SK-N-SH (cell line): ENCODE measurements at regions not wholly inside any gene's neighbourhood (a gene's known extent, or its start where the extent isn't known, plus 50 kb on each side); places are given as distances from the start of the nearest gene placed in this dataset.

Source experiments
- CTCF ChIA-PET: fragments of 300-600, 350-600 bp; formaldehyde crosslinking; extraction: SDS; loops from one replicate; lab custom pipeline; 2021; lab: Yijun Ruan, JAX
- POLR2A ChIA-PET: fragments of 350-600 bp; sonication (Branson Sonifier 250); formaldehyde crosslinking; extraction: SDS; loops from one replicate; lab custom pipeline; 2020; ENCODE audit warnings: antibody characterized with exemption, inconsistent platforms; lab: Yijun Ruan, JAX
- DNase-seq: peaks from one replicate; pipeline ENCODE4 v3.0.0; 2012
- H2AFZ ChIP-seq: fragments of 200-600 bp; sonication (generic); 2 replicates; pipeline ENCODE4 v1.8.1; 2016; ENCODE audit warnings: antibody characterized with exemption, mild to moderate bottlenecking, low read depth
- H3F3A ChIP-seq: fragments of 200-600 bp; sonication (generic); replicated peaks from 2 replicates; pipeline ENCODE3; 2016; ENCODE audit warnings: antibody characterized with exemption, mild to moderate bottlenecking; ENCODE audit not compliant: insufficient read depth
- H3K27ac ChIP-seq, 2 experiments: fragments of 200-500 bp in 1 of 2; fragments of 200-600 bp in 1 of 2; sonication (Bioruptor generic) in 1 of 2; sonication (generic), shearing (Covaris generic) in 1 of 2; 2 replicates each; pipeline versions ENCODE4 v1.5.1 to v1.6.1; 2014 to 2016; ENCODE audit warnings: low read depth in 2 of 2, inconsistent platforms in 1 of 2, low read length in 1 of 2, mild to moderate bottlenecking in 1 of 2, mixed read lengths in 1 of 2
- H3K27me3 ChIP-seq: fragments of 200-600 bp; sonication (generic), shearing (Covaris generic); 2 replicates; pipeline ENCODE4 v1.6.1; 2016; ENCODE audit warnings: mixed run types; ENCODE audit not compliant: insufficient read depth
- H3K36me3 ChIP-seq, 2 experiments: fragments of 200-500 bp in 1 of 2; fragments of 200-600 bp in 1 of 2; sonication (Bioruptor generic) in 1 of 2; sonication (generic) in 1 of 2; replicated peaks in 1 of 2; 2 replicates each; pipeline versions ENCODE3 to v1.5.1; 2014 to 2016; ENCODE audit warnings: low read length in 1 of 2, mild to moderate bottlenecking in 1 of 2; ENCODE audit not compliant: insufficient read depth in 2 of 2, control insufficient read depth in 1 of 2
- H3K4me1 ChIP-seq, 2 experiments: fragments of 200-500 bp in 1 of 2; fragments of 200-600 bp in 1 of 2; sonication (Bioruptor generic) in 1 of 2; sonication (generic), shearing (Covaris generic) in 1 of 2; 2 replicates each; pipeline versions ENCODE4 v1.5.1 to v1.6.1; 2014 to 2016; ENCODE audit warnings: low read depth in 1 of 2, low read length in 1 of 2, mixed run types in 1 of 2; ENCODE audit not compliant: insufficient read depth in 2 of 2, control insufficient read depth in 1 of 2
- H3K4me2 ChIP-seq: fragments of 200-600 bp; sonication (generic), shearing (Covaris generic); 2 replicates; pipeline ENCODE4 v1.6.1; 2017; ENCODE audit warnings: mixed run types
- H3K4me3 ChIP-seq, 2 experiments: fragments of 200-500 bp in 1 of 2; fragments of 200-600 bp in 1 of 2; sonication (Bioruptor generic) in 1 of 2; sonication (generic), shearing (Covaris generic) in 1 of 2; 2 replicates each; pipeline versions ENCODE4 v1.5.1 to v1.8.1; 2014 to 2016; ENCODE audit warnings: low read depth in 2 of 2, inconsistent platforms in 1 of 2, low read length in 1 of 2, mild to moderate bottlenecking in 1 of 2, mixed read lengths in 1 of 2, moderate library complexity in 1 of 2
- H3K79me2 ChIP-seq: fragments of 200-600 bp; sonication (generic); 2 replicates; pipeline ENCODE4 v1.8.1; 2017; ENCODE audit warnings: mild to moderate bottlenecking; ENCODE audit not compliant: insufficient read depth
- H3K9ac ChIP-seq: fragments of 200-600 bp; sonication (generic); 2 replicates; pipeline ENCODE4 v1.6.1; 2017; ENCODE audit warnings: mixed run types
- H3K9me2 ChIP-seq: fragments of 200-600 bp; sonication (generic); 2 replicates; pipeline ENCODE4 v1.6.1; 2017; ENCODE audit warnings: mixed run types
- H3K9me3 ChIP-seq: fragments of 200-600 bp; sonication (generic); 2 replicates; pipeline ENCODE4 v1.6.1; 2017; ENCODE audit warnings: mixed run types, mild to moderate bottlenecking, moderate library complexity
- H4K20me1 ChIP-seq: fragments of 200-600 bp; sonication (generic); 2 replicates; pipeline ENCODE4 v1.6.1; 2017; ENCODE audit warnings: mild to moderate bottlenecking, mixed run types; ENCODE audit not compliant: insufficient read depth
- CHD2 ChIP-seq: fragments of 150-350 bp; IDR thresholded peaks from 2 replicates; pipeline ENCODE4 v1.6.1; 2018; ENCODE audit warnings: low read length; ENCODE audit not compliant: partially characterized antibody
- FOSL2 ChIP-seq: IDR thresholded peaks from 2 replicates; pipeline ENCODE4 v1.4.0; 2012; ENCODE audit warnings: low read depth, mild to moderate bottlenecking, moderate library complexity, borderline replicate concordance
- FOXM1 ChIP-seq: IDR thresholded peaks from 2 replicates; pipeline ENCODE4 v1.4.0; 2012; ENCODE audit warnings: low read depth, mild to moderate bottlenecking
- MAX ChIP-seq: IDR thresholded peaks from 2 replicates; pipeline ENCODE4 v1.4.0; 2012; ENCODE audit warnings: low read depth
- MXI1 ChIP-seq: IDR thresholded peaks from 2 replicates; pipeline ENCODE4 v1.6.1; 2012; ENCODE audit warnings: mild to moderate bottlenecking, low read depth, low read length, improper control_type of control experiment
- NRF1 ChIP-seq: IDR thresholded peaks from 2 replicates; pipeline ENCODE4 v1.6.1; 2012; ENCODE audit warnings: low read depth, mild to moderate bottlenecking, low read length
- PBX3 ChIP-seq: IDR thresholded peaks from 2 replicates; pipeline ENCODE4; 2012
- POLR2AphosphoS5 ChIP-seq: IDR thresholded peaks from 2 replicates; pipeline ENCODE4 v1.6.1; 2012; ENCODE audit warnings: low read depth, low read length
- RCOR1 ChIP-seq: fragments of 150-350 bp; IDR thresholded peaks from 2 replicates; pipeline ENCODE4 v1.6.1; 2017; ENCODE audit warnings: antibody characterized with exemption, low read length
- REST ChIP-seq: IDR thresholded peaks from 2 replicates; pipeline ENCODE4 v1.6.1; 2012; ENCODE audit warnings: mild to moderate bottlenecking, low read depth, low read length, moderate library complexity
- RFX5 ChIP-seq: IDR thresholded peaks from 2 replicates; pipeline ENCODE4 v1.6.1; 2012; ENCODE audit warnings: mild to moderate bottlenecking, improper control_type of control experiment, low read length
- RXRA ChIP-seq: IDR thresholded peaks from 2 replicates; pipeline ENCODE4 v1.4.0; 2012; ENCODE audit warnings: low read depth, mild to moderate bottlenecking, borderline replicate concordance
- TCF12 ChIP-seq: IDR thresholded peaks from 2 replicates; pipeline ENCODE4 v1.4.0; 2012
- TEAD4 ChIP-seq: IDR thresholded peaks from 2 replicates; pipeline ENCODE4 v1.4.0; 2012; ENCODE audit warnings: mild to moderate bottlenecking, borderline replicate concordance; ENCODE audit not compliant: insufficient read depth
- USF1 ChIP-seq: IDR thresholded peaks from 2 replicates; pipeline ENCODE4 v1.4.0; 2012; ENCODE audit warnings: low read depth, borderline replicate concordance
- USF2 ChIP-seq: fragments of 150-350 bp; IDR thresholded peaks from 2 replicates; pipeline ENCODE4 v1.6.1; 2017; ENCODE audit warnings: antibody characterized with exemption, low read length, low read depth, borderline replicate concordance
- YY1 ChIP-seq: IDR thresholded peaks from 2 replicates; pipeline ENCODE4 v1.4.0; 2012; ENCODE audit warnings: low read depth, mild to moderate bottlenecking
- WGBS: methylation state at CpG from one replicate; pipeline ENCODE4 v1.1.6; 2017; ENCODE audit warnings: low lambda C conversion rate; 5-methylcytosine and 5-hydroxymethylcytosine counted together

- Histone ChIP-seq H3K9me3 (no peaks in the 10 kb centered on the region), H4K20me1 (no peaks in the 10 kb centered on the region), H3K4me2 (no peak overlapping the region), H3K79me2 (no peaks in the 10 kb centered on the region), H3K9me2 (no peaks in the 10 kb centered on the region), H3K36me3 (no peaks in the 10 kb centered on the region)
- 11% methylated on average over 2 of the region's 2 CpGs for WGBS
- DNase-seq: no peak
- TF ChIP-seq NRF1: no peak
- no peak for TF ChIP-seq RXRA
- no peak for TF ChIP-seq MAX
- no peak for TF ChIP-seq FOSL2
- TF ChIP-seq RFX5: no peak
- no peak for TF ChIP-seq USF1
- no peak for TF ChIP-seq USF2
- TF ChIP-seq REST: no peak
- no peak for TF ChIP-seq FOXM1
- no peak for TF ChIP-seq TEAD4
- TF ChIP-seq RCOR1: no peak
- no peak for TF ChIP-seq POLR2AphosphoS5
- no peak for TF ChIP-seq MXI1
- TF ChIP-seq, all 33 proteins: peak for 0
- H3F3A ChIP-seq: no peaks in the 10 kb centered on the region
- H3K4me1 ChIP-seq: no peaks in the 10 kb centered on the region
- no peaks in the 10 kb centered on the region for H3K27me3 ChIP-seq
- ChIA-PET POLR2A (no interaction called here), CTCF (no interaction called here)
- no peak overlapping the region for H2AFZ ChIP-seq
- no peak overlapping the region for H3K27ac ChIP-seq
- H3K9ac ChIP-seq: no peak overlapping the region
- no peak overlapping the region for H3K4me3 ChIP-seq
Measured at GRCh38 chr4:33566649-33567048, 2677.7 kb downstream of the ARAP2 start.

- ChIA-PET POLR2A (no interaction called here), CTCF (no interaction called here)
- Histone ChIP-seq H3K27me3 (no peaks in the 10 kb centered on the region), H3K9ac (no peak overlapping the region), H3K4me1 (no peaks in the 10 kb centered on the region), H3K27ac (no peak overlapping the region), H3K4me2 (no peak overlapping the region), H3K36me3 (no peaks in the 10 kb centered on the region), H3F3A (no peaks in the 10 kb centered on the region), H3K79me2 (no peaks in the 10 kb centered on the region), H3K9me2 (no peaks in the 10 kb centered on the region), H3K9me3 (no peaks in the 10 kb centered on the region; the same call in 1 of the 2 replicates), H2AFZ (no peak overlapping the region), H3K4me3 (no peak overlapping the region), H4K20me1 (no peaks in the 10 kb centered on the region)
- 19% methylated on average over 5 of the region's 6 CpGs for WGBS
- no peak for DNase-seq
- no peak for TF ChIP-seq CHD2
- no peak for TF ChIP-seq USF1
- TF ChIP-seq PBX3: no peak
- TF ChIP-seq RXRA: no peak
- TF ChIP-seq TCF12: no peak
- TF ChIP-seq YY1: no peak
- no peak for TF ChIP-seq REST
Measured at GRCh38 chr4:33577791-33578190, 2666.5 kb downstream of the ARAP2 start.
